ENCODE measurements at regions not wholly inside any gene's neighbourhood (a gene's known extent, or its start where the extent isn't known, plus 50 kb on each side); places are given as distances from the start of the nearest gene placed in this dataset.

DNA sequence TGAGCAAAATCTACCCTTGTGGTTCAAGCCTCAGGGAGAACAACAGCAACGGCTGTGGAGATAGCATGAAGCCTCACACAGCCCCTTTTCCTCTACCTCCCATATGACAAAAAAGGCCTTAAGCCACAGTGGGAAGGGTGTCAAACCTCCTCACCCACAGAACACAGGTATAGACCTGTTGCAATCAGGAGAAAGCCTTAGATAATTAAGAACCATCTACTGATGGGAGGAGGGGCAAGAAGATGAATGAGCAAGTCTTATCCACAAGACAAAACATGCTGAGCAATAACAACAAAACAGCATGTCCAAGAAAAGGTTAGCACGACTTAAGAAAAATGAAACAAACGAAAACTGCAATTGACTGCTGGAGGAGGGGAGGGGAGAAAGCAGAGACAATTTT is 272.9 kb upstream of the BCHE start:
- TF ChIP-seq, protein P1, sequence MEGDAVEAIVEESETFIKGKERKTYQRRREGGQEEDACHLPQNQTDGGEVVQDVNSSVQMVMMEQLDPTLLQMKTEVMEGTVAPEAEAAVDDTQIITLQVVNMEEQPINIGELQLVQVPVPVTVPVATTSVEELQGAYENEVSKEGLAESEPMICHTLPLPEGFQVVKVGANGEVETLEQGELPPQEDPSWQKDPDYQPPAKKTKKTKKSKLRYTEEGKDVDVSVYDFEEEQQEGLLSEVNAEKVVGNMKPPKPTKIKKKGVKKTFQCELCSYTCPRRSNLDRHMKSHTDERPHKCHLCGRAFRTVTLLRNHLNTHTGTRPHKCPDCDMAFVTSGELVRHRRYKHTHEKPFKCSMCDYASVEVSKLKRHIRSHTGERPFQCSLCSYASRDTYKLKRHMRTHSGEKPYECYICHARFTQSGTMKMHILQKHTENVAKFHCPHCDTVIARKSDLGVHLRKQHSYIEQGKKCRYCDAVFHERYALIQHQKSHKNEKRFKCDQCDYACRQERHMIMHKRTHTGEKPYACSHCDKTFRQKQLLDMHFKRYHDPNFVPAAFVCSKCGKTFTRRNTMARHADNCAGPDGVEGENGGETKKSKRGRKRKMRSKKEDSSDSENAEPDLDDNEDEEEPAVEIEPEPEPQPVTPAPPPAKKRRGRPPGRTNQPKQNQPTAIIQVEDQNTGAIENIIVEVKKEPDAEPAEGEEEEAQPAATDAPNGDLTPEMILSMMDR (IDR thresholded peaks at IDR 0.05) = no peak
- TF ChIP-seq POLR2AphosphoS5 (IDR thresholded peaks at IDR 0.05; ENCODE audit: insufficient read depth in 1 of 2, low read depth in 1 of 2) = no peak

All from vagina (tissue), 2 donors.